Fibroblast of skin of scalp (primary cell): ENCODE measurements at regions not wholly inside any gene's neighbourhood (a gene's known extent, or its start where the extent isn't known, plus 50 kb on each side); places are given as distances from the start of the nearest gene placed in this dataset.
"Not testable (repeated sequence)": the region's sequence is repeated elsewhere in the genome, so short reads cannot be mapped to it uniquely, and the experiment has no call there.

ENCODE experiments used
- DNase-seq: peaks from one replicate; pipeline ENCODE4 v3.0.0-alpha.2; 2013

- DNase-seq: no peak
These were observed 404.8 kb downstream of the EPHA5 start for GRCh38 chr4:65265526-65265925.

- no peak for DNase-seq
These were observed 411.0 kb downstream of the EPHA5 start for GRCh38 chr4:65259296-65259695.

- DNase-seq: no peak
These were observed 419.4 kb downstream of the EPHA5 start for GRCh38 chr4:65250916-65251315.

- no peak for DNase-seq
These were observed 421.2 kb downstream of the EPHA5 start for GRCh38 chr4:65249111-65249510.

GRCh38 chr4:65242156-65242846 lies 428.0 kb downstream of the EPHA5 start:
- no peak for DNase-seq

- no peak for DNase-seq
These were observed 428.9 kb downstream of the EPHA5 start for GRCh38 chr4:65241257-65241997.

GRCh38 chr4:65234061-65234460 lies 436.2 kb downstream of the EPHA5 start:
- no peak for DNase-seq

GRCh38 chr4:65227628-65228027 lies 442.7 kb downstream of the EPHA5 start:
- DNase-seq: no peak

GRCh38 chr4:65223601-65224000 lies 446.7 kb downstream of the EPHA5 start:
- no peak for DNase-seq

- DNase-seq: not testable (repeated sequence)
These were observed 447.2 kb downstream of the EPHA5 start for GRCh38 chr4:65223074-65223473.

- no peak for DNase-seq
These were observed 453.1 kb downstream of the EPHA5 start for GRCh38 chr4:65217179-65217578.

GRCh38 chr4:65202853-65203236 lies 467.4 kb downstream of the EPHA5 start:
- DNase-seq: no peak

- DNase-seq: no peak
These were observed 468.0 kb downstream of the EPHA5 start for GRCh38 chr4:65202165-65202852.

- no peak for DNase-seq
These were observed 474.6 kb downstream of the EPHA5 start for GRCh38 chr4:65195666-65196065.

- no peak for DNase-seq
These were observed 475.3 kb downstream of the EPHA5 start for GRCh38 chr4:65195002-65195401.

- no peak for DNase-seq
These were observed 476.3 kb downstream of the EPHA5 start for GRCh38 chr4:65193985-65194384.

GRCh38 chr4:65190780-65191179 lies 479.5 kb downstream of the EPHA5 start:
- no peak for DNase-seq

GRCh38 chr4:65175585-65175984 lies 494.7 kb downstream of the EPHA5 start:
- no peak for DNase-seq

- DNase-seq: no peak
These were observed 499.3 kb downstream of the EPHA5 start for GRCh38 chr4:65170768-65171514.

GRCh38 chr4:65167719-65168118 lies 502.6 kb downstream of the EPHA5 start:
- no peak for DNase-seq

- DNase-seq: no peak
These were observed 518.1 kb downstream of the EPHA5 start for GRCh38 chr4:65152205-65152604.

GRCh38 chr4:65139998-65140397 lies 530.3 kb downstream of the EPHA5 start:
- DNase-seq: no peak

GRCh38 chr4:65126200-65126599 lies 544.1 kb downstream of the EPHA5 start:
- no peak for DNase-seq
